Heart left ventricle (tissue), 16 donors: ENCODE measurements at regions not wholly inside any gene's neighbourhood (a gene's known extent, or its start where the extent isn't known, plus 50 kb on each side); places are given as distances from the start of the nearest gene placed in this dataset.

ENCODE experiments used
- ATAC-seq, 4 donors: fragments of 200-7000 bp; cut with Tn5 transposase; one replicate each; pipeline ENCODE4 v1.9.1; 2020 to 2022; ENCODE audit warnings: moderate library complexity in 4 of 4, mild to moderate bottlenecking in 3 of 4, moderate number of reproducible peaks in 1 of 4
- DNase-seq, 5 donors: peaks; one replicate each; pipeline ENCODE4 v3.0.0-alpha.2; 2020
- H3K27ac ChIP-seq, 12 donors: fragments of 200-600 bp; sonication (generic) in 4 of 12; one replicate each; pipeline versions ENCODE4 v1.5.0 to v1.8.0; 2016 to 2022; ENCODE audit warnings: mild to moderate bottlenecking in 2 of 12
- H3K27me3 ChIP-seq, 9 donors: fragments of 200-600 bp; sonication (generic) in 2 of 9; one replicate each; pipeline versions ENCODE4 v1.5.1 to v1.8.0; 2016 to 2022; ENCODE audit warnings: mild to moderate bottlenecking in 3 of 9
- H3K36me3 ChIP-seq, 9 donors: fragments of 200-600 bp; sonication (generic) in 2 of 9; one replicate each; pipeline versions ENCODE4 v1.5.0 to v1.8.0; 2018 to 2022; ENCODE audit warnings: mild to moderate bottlenecking in 2 of 9
- H3K4me1 ChIP-seq, 12 donors: fragments of 200-600 bp; sonication (generic) in 4 of 12; one replicate each; pipeline versions ENCODE4 v1.5.0 to v1.8.0; 2016 to 2022; ENCODE audit warnings: mild to moderate bottlenecking in 3 of 12
- H3K4me3 ChIP-seq, 12 donors: fragments of 200-600 bp; sonication (generic) in 4 of 12; one replicate each; pipeline versions ENCODE4 v1.5.0 to v1.8.0; 2017 to 2022; ENCODE audit warnings: mild to moderate bottlenecking in 9 of 12, moderate library complexity in 4 of 12
- H3K9me3 ChIP-seq, 12 donors: fragments of 200-600 bp; sonication (generic) in 4 of 12; one replicate each; pipeline versions ENCODE4 v1.5.0 to v1.8.0; 2016 to 2022; ENCODE audit warnings: mild to moderate bottlenecking in 1 of 12
- CTCF ChIP-seq, 12 donors: fragments of 200-600 bp; sonication (generic) in 4 of 12; IDR thresholded peaks; one replicate each; pipeline versions ENCODE4 v1.5.0 to v1.8.0; 2018 to 2022; ENCODE audit warnings: antibody characterized with exemption in 12 of 12, mild to moderate bottlenecking in 5 of 12
- POLR2A ChIP-seq, 2 donors: fragments of 450-650 bp; IDR thresholded peaks; one replicate each; pipeline ENCODE4 v1.6.1; 2017; ENCODE audit warnings: antibody characterized with exemption in 2 of 2, mild to moderate bottlenecking in 2 of 2, moderate library complexity in 2 of 2
- WGBS, 4 donors: extraction: QIAGEN DNeasy Blood & Tissue Kit in 2 of 4; methylation state at CpG; one replicate each; pipeline versions ENCODE4 v1.1.5 to v1.1.7; 2013 to 2018; 5-methylcytosine and 5-hydroxymethylcytosine counted together
- intact Hi-C, 10 donors: fragments of 100-400 bp; cut with DNase I; formaldehyde crosslinking; loops; one replicate each; pipeline versions ENCODE4 v1.11.1 to v1.14.2; 2022
- donor health status: ischemic (EF 13 %, LVEDD 7.1; RV severe dilation, severe dysfunction).
- donor health status: healthy with polysubstance abuse.
- donor health status: DM: no; HTN: yes; CAD: no.
- donor health status: DM: no; HTN: no; CAD: no.
- donor health status: ischemic (EF 25% LVEDD 6.9; RV normal size, moderate dysfunction).
- donor health status: ischemic (EF 25% LVEDD 5.7; RV mildly dilated, moderate dysfunction).
- donor health status: healthy.
- donor health status: DM: yes; HTN: yes; CAD: no.
- donor health status: ischemic (EF 35%, LVEDD 5.7; RV mildly dilated, moderate dysfunction).
- donor health status: nonischemic (EF 11% LVEDD 7.7; RV severe dilation, severe dysfunction).
- donor health status: DM: yes; HTN: yes; CAD: no.
- donor health status: PGD.
- donor health status: ischemic (EF 29% LVEDD 5.4; RV normal size, mild dysfunction).
- donor health status: nonischemic (EF 23%, LVEDD 6.1; RV moderate dilation, normal function).

DNA sequence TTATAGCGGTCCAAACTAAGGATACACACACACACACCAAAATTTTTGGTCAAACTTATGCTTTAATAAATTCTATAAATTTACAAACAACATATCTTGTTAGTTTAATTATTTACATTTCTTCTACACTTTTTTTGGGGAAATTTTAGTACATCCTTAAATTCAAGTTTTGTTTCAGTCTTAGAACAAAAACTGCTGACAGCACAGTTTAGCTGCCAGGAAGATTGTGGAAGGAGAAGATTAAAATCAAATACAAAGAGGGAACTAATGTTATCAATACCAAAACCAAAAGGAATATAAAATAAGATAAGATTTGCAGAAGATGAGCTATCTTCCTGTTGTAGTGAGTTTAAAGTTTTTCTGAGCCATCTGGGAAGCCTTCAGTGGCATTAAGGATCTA is 368.8 kb downstream of the AASDHPPT start:
- TF ChIP-seq CTCF (IDR thresholded peaks at IDR 0.05) (no peak), POLR2A (IDR thresholded peaks at IDR 0.05) (no peak)
- ATAC-seq (no peak), DNase-seq (no peak)
- intact Hi-C loops: no loop called here
- Histone ChIP-seq H3K4me1 (no peaks in the 10 kb centered on the region), H3K36me3 (no peaks in the 10 kb centered on the region), H3K27me3 (no peaks in the 10 kb centered on the region), H3K4me3 (no peak overlapping the region), H3K9me3 (peaks cover 0 to 6% (median 0%) of the 10 kb centered on the region in 12 donors), H3K27ac (no peak overlapping the region)
- 90 to 99% (median 92%) methylated on average over 1 of the region's 1 CpG for WGBS, 4 donors

DNA sequence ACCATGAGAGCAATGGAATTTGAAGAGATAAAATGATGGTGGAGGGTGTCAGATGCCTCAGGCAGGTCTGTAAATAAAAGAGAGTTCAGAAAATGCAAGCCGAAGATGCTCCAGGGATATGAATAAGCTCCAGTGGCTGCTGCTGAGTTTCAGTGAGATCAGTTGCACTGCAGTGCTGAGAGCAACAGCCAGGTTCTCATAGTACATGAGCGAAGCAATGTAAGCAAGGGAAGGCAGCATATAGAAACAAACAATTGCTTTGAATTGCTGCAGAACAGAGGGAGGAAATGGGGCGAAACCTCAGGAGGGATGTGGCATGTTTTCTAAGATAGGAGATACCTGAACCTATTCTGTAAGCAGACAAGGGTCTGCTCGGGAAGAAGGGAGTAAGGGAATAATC is 369.5 kb downstream of the AASDHPPT start:
- intact Hi-C loops: no loop called here
- 39 to 43% (median 40%) methylated on average over 4 of the region's 4 CpGs for WGBS, 4 donors
- Histone ChIP-seq H3K27ac (no peak overlapping the region), H3K9me3 (peaks cover 0 to 6% (median 0%) of the 10 kb centered on the region in 12 donors), H3K27me3 (no peaks in the 10 kb centered on the region), H3K4me1 (no peaks in the 10 kb centered on the region), H3K36me3 (no peaks in the 10 kb centered on the region), H3K4me3 (no peak overlapping the region)
- DNase-seq (no peak), ATAC-seq (no peak)
- TF ChIP-seq POLR2A (IDR thresholded peaks at IDR 0.05) (no peak), CTCF (IDR thresholded peaks at IDR 0.05) (no peak)

GRCh38 chr11:106447631-106448191 is 370.2 kb downstream of the AASDHPPT start:
- TF ChIP-seq CTCF (IDR thresholded peaks at IDR 0.05): no peak
- no peak for TF ChIP-seq POLR2A (IDR thresholded peaks at IDR 0.05)
- H3K36me3 ChIP-seq: no peaks in the 10 kb centered on the region
- no peaks in the 10 kb centered on the region for H3K4me1 ChIP-seq
- H3K27ac ChIP-seq: no peak overlapping the region
- peaks cover 0 to 8% (median 0%) of the 10 kb centered on the region in 12 donors for H3K9me3 ChIP-seq
- ATAC-seq (no peak), DNase-seq (no peak)
- intact Hi-C loops: no loop called here
- no peak overlapping the region for H3K4me3 ChIP-seq
- 56 to 72% (median 68%) methylated on average over 5 of the region's 5 CpGs for WGBS, 4 donors
- H3K27me3 ChIP-seq: no peaks in the 10 kb centered on the region

GRCh38 chr11:106449763-106450162 is 372.3 kb downstream of the AASDHPPT start:
- WGBS, 4 donors: 74 to 86% (median 79%) methylated on average over 3 of the region's 3 CpGs
- Histone ChIP-seq H3K4me1 (no peaks in the 10 kb centered on the region), H3K9me3 (peaks cover 0 to 28% (median 0%) of the 10 kb centered on the region in 12 donors), H3K4me3 (no peak overlapping the region), H3K36me3 (no peaks in the 10 kb centered on the region), H3K27ac (no peak overlapping the region), H3K27me3 (no peaks in the 10 kb centered on the region)
- no peak for DNase-seq
- TF ChIP-seq CTCF (IDR thresholded peaks at IDR 0.05) (no peak), POLR2A (IDR thresholded peaks at IDR 0.05) (no peak)
- intact Hi-C loops: no loop called here
- ATAC-seq: no peak
